GM19239 (cell line): ENCODE measurements at regions not wholly inside any gene's neighbourhood (a gene's known extent, or its start where the extent isn't known, plus 50 kb on each side); places are given as distances from the start of the nearest gene placed in this dataset.
"Not testable (repeated sequence)": the region's sequence is repeated elsewhere in the genome, so short reads cannot be mapped to it uniquely, and the experiment has no call there.

ENCODE experiments used
- DNase-seq: peaks from one replicate; pipeline ENCODE4 v3.0.0; 2011; ENCODE audit warnings: low spot score; ENCODE audit not compliant: insufficient read length
- FAIRE-seq: peaks from 2 replicates; lab custom pipeline; 2011; peaks lifted over from hg19 to GRCh38; lab: Jason Lieb, UNC

DNA sequence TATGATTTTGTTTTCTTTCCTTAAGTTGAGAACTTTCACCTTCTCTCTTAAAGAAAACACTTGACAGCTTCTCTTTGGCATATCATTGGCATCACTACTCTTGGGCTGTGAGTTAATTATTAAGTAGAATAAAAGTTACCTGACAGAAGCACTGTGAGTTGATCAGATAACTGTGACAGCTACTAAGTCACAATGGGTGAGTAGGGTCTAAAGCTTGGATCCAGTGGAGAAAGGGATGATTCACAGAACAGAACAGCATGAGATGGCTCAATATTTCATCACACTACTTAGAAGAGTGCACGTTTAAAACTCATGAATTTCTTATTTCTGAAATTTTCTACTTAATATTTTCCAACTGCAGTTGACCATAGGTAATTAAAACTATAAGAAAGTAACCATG, 268.5 kb upstream of the NMUR2 start:
- FAIRE-seq (no peak), DNase-seq (no peak)

GRCh38 chr5:152674403-152674802, 269.3 kb upstream of the NMUR2 start:
- FAIRE-seq (no peak), DNase-seq (no peak)

DNA sequence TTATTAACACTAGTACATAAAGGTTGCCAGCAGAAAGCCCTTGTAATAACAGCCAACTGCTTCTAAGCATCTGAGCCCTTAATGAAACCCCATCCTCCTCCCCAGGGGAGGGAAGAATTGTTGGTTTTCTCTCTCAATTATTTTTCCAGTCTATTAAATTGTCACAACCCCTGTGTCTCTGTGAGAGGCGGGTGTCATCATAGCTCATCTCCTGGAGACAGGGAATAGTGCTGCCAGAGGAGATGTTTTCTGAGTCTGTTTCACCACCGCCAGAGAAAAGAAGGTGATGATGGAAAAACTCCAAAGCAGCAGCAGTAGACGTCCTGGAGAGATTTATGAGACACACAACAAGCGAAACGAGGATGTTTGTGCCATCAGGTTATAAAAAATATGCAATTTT, 271.1 kb upstream of the NMUR2 start:
- FAIRE-seq (no peak), DNase-seq (no peak)

- no peak for FAIRE-seq
Measured at GRCh38 chr5:152683205-152683604, 278.1 kb upstream of the NMUR2 start.

DNA sequence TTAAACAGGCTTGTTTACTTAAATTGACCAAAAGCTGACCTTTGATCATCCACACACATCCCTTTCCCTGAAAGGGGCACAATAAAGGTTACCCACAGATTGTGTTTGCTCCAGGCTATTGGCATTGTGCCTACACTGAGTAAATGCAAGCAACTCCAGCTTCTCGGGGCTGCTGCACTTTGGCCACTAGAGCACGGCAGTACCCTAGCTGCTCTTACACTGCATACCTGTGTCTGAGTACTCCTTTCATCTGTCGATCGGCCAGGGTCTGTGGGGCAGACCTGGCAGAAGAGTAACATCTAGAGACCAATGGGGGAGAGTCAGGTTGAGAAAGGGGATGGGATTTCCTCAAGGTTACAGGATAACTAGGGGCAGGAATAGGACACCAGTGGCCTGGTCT, 281.9 kb upstream of the NMUR2 start:
- DNase-seq, result no peak
- FAIRE-seq, result no peak

More at GRCh38 chr5:152683205-152683604, 278.1 kb upstream of the NMUR2 start:
- DNase-seq, result no peak

- no peak for DNase-seq
- FAIRE-seq, result no peak
Measured at GRCh38 chr5:152688561-152689249, 283.6 kb upstream of the NMUR2 start.

GRCh38 chr5:152689250-152689711, 284.2 kb upstream of the NMUR2 start:
- FAIRE-seq, result no peak

DNA sequence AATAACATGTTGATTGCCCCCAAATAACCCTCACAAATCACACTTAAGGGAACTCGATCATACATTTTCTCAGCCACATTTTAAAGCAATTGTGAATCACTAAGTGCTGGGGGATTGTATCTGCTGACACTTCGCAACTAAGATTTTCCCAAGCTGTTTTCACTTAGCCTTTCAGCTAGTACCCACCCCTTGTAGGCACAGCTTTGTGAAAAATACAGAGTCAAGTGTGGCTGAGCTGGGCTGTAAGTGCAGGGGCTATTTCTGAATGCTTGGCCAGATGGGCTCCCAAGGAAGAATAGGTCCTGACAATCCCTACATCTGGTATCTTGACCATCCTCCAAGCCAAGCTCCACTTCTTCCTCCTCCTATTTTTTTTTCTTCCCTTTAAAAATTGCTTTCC, 289.2 kb upstream of the NMUR2 start:
- no peak for FAIRE-seq
- DNase-seq, result no peak

More at GRCh38 chr5:152689250-152689711, 284.2 kb upstream of the NMUR2 start:
- no peak for DNase-seq

DNA sequence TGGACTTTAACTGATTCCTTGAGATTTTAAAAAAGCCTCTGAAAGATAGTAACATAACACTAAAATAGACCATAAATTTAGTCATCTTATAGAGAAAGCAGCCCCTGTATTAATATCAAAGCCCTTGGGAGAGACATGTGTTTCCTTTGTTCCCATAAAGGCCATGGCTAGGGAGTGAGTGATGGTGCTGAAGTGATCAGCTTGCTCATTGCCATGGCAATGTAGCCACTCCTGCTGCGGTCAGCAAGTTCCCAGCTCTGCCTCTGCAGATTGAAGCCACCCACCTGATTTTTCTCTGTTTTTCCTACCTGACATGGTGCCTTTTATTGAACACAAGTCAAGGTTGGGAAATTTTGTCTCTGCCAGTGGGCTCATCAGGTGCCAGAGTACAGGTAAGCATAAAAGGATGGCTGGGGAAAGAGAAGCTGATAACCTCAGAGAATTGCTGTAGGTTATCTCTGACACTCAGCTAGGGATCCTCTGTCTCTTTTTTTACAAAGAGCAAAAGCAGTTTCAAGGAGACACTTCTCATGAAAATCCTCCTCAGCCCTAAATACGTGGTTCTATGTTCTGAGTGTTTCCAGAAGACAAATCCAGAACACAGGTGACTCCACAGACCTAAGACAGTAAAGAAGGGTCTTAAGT, 296.3 kb upstream of the NMUR2 start:
- DNase-seq, result no peak
- no peak for FAIRE-seq

GRCh38 chr5:152704286-152704685, 299.2 kb upstream of the NMUR2 start:
- DNase-seq (no peak), FAIRE-seq (no peak)

- no peak for FAIRE-seq
Measured at GRCh38 chr5:152711801-152712388, 306.8 kb upstream of the NMUR2 start.

DNA sequence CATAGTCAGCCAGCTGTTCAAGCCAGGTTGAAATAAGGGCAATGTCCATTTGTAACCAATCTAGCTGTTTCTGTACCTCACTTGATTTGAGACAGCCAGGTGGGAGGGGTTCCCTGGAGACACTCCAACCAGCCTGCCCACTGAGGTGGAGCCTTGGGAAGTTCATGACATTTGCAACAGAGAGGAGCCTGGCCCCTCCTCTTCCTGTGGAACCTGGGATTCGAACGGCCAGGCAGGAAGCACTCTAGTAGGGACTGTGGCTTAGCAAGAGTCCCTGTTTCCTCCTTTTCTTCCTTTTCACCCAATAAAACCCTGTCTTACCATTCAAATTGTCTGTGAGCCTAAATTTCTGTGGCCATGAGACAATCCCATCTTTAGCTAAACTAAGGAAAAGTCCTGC, 312.3 kb upstream of the NMUR2 start:
- FAIRE-seq (no peak), DNase-seq (no peak)

More at GRCh38 chr5:152711801-152712388, 306.8 kb upstream of the NMUR2 start:
- no peak for DNase-seq

- DNase-seq, result no peak
- no peak for FAIRE-seq
Measured at GRCh38 chr5:152723482-152723881, 318.4 kb upstream of the NMUR2 start.

- no peak for DNase-seq
- FAIRE-seq, result no peak
Measured at GRCh38 chr5:152730176-152730575, 325.1 kb upstream of the NMUR2 start.

GRCh38 chr5:152736906-152737305, 331.8 kb upstream of the NMUR2 start:
- no peak for FAIRE-seq
- no peak for DNase-seq

DNA sequence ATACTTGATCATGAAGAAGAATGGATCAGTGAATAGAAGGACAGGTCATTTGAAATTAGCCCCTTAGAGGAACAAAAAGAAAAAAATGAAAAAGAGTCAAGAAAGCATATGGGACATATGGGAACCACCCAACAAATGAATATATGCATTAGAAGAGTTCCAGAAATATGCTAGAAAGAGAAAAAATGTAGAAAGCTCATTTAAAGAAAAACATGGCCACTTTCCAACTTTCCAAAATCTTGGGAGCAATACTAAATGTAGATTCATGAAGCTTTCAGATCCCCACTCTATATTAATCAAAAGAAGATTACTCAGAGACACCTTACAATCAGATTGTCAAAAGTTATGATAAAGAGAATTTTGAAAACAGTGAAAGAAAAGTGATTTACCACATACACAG, 334.8 kb upstream of the NMUR2 start:
- FAIRE-seq (no peak), DNase-seq (no peak)

- DNase-seq, FAIRE-seq: not testable (repeated sequence)
Measured at GRCh38 chr5:152741126-152741525, 336.0 kb upstream of the NMUR2 start.

DNA sequence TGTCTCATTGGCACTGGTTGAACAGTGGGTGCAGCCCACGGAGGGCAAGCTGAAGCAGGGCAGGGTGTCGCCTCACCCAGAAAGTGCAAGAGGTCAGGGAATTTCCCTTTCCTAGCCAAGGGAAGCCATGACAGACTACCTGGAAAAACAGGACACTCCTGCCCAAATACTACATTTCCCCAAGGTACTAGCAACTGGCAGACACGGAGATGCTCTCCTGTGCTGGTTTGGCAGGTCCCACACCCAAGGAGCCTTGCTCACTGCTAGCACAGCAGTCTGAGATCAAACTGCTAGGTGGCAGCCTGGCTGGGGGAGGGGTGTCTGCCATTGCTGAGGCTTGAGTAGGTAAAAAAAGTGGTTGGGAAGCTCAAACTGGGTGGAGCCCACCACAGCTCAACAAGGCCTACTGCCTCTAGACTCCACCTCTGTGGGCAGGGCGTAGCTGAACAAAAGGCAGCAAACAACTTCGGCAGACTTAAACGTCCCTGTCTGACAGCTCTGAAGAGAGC, 382.7 kb upstream of the NMUR2 start:
- not testable (repeated sequence) for DNase-seq, FAIRE-seq

DNA sequence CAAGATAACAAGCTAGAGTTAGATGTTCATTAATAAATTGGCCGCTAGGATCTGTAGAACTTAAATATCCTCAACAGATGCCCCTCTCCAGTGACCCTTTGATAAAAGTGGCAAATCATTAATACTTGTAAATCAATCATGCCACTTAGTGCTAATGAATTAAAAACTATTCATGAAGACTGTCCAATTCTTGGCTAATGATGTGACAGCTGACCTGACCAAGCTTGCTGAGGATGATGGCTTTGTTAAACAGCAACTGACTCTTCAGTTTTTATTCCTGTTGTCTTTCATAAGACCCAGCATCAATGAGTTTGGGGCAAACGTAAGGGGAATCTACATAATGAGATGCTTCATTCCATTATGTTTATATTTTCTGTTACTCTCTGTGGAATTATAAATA, 396.8 kb upstream of the NMUR2 start:
- FAIRE-seq, result no peak

GRCh38 chr5:152804179-152804578, 399.1 kb upstream of the NMUR2 start:
- DNase-seq (no peak), FAIRE-seq (no peak)

More for the DNA sequence above, 396.8 kb upstream of the NMUR2 start:
- DNase-seq, result no peak

DNA sequence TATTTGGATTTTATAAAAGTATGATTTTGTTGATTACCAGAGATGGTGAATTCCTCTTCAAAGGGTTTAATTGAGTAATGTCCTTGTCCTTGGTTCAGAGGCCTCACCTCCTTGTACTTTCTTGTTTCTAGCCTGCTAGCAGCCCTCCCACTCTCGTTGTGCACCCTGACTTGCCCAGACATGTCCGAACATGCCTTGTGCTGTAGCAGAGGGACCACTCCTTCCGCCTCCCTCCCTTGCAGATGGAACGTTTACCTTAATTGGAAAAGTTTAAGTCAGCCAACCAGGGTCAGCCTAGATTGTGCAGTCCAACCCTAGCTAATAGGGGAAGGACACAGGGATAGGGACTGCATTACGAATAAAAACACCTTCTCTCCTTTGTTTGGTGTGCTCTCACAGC, 406.9 kb upstream of the NMUR2 start:
- FAIRE-seq, result no peak
- no peak for DNase-seq
